Ammon's horn (tissue), 1 donor: ENCODE measurements at regions not wholly inside any gene's neighbourhood (a gene's known extent, or its start where the extent isn't known, plus 50 kb on each side); places are given as distances from the start of the nearest gene placed in this dataset.
A peak's percentile ranks its signal among the peaks of the same experiment; 100 is the strongest.

Experiments
- DNase-seq: peaks from one replicate; pipeline ENCODE4 v3.0.0-alpha.2; 2016; ENCODE audit warnings: low spot score

DNA sequence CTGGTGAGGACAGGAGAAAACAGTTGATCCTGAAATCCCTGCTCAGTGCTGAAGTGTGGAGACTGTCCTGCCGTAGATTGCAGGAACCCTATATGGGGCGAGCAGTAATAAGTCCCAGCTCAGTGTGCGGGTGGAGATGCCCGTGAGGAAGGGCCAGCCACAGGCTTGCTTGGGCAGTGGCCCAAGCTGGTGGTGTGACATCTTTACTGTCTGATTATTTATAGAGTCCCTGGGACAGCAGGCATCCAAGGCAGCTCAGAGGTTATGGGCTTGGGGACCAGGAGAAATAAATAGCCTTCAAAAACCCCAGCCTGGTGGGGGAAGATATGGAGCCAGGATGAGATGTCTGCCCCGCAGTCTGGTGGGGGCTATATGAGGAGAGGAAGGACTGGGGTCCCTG, 170.7 kb upstream of the POU3F1 start:
- DNase-seq = no peak

DNA sequence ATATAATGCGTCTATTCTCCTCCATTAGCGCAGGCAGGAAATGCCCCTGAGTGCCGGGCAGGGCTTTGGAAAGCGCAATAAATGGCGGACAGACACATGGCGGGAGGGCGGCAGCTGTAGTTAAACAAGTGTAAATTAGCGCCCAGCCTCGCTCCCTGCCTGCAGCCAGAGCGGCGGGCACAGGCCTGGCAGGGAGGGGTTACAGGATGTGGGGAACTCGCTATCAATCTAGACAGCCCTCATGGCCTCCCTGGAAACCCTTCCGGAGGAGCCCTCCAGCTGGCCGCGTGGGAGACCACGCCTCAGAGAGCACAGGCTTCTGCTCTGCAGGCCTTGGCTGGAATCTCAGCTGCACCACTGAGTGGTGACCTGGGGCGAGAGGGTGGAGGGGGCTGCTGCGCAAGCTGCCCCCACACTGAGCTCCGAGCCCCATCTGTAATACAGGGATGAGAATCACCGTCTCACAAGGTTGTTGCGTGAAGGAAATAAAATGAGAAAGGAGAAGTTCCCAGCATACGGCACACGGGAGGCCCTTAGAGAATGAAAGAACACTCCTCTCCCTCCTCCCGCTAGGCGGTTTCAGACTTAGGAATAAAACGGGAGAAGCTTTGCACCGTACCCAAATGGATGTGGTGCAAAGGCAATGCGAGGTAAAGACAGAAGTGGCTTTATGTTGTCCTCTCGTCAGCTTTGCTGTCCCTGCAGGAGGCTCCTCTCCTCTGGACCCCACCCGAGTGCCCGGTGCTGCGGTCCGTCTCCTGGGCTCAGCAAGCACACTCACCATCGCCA, 167.2 kb upstream of the POU3F1 start:
- no peak for DNase-seq

DNA sequence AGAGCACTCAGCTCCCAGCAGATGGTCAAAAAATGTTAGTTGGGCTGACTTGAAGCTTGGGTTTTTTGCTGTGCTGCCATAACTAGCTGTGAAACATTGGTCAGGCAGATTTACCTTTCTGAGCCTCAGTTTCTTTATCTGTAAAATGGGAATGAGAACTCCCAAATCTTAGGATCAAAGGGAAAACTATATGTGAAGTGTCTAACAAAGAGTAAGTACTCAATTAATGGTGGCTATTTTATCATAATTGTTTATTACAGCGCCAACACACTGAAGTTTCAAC, 164.2 kb upstream of the POU3F1 start:
- no peak for DNase-seq

DNA sequence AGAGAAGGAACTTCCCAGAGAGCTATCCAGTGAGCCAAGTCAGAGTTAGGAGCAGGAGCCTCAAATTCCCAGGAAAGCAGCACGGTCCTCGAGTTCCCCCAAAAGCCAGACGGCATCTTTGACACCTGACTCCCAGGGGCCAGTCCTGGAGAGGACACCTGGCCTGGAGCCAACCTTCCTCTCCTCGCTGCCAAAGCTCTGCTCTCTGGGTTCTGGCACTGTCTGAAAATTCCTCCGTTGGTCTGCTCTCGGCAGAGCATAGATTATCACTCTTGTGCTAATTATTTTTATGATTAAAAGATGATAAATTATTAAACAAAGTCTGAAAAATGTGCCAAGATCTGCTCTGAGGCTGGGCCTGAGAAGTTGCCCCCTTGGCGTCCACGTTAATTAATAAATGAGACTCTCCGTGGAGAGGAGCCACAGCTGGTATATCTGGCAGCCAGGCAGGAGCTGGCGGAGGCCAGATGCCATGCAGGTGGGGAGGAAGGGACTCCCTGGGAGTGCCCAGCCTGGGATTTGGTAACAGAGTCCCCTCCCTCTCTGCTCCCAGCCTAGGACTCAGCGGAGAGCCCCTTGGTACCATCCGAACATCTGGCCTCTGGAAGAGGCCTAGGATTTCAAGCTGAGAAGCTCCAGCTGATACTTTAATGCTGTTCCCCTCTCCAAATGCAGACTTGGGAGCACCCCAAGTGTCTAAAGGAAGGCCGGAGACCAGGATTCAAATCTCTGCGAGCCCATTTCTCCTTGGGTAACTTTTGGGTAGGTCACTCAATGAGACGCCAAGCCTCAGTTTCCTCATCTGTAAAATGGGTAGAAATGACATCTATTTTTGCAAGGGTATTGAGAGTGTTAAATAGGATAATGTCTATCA, 163.7 kb upstream of the POU3F1 start:
- no peak for DNase-seq

DNA sequence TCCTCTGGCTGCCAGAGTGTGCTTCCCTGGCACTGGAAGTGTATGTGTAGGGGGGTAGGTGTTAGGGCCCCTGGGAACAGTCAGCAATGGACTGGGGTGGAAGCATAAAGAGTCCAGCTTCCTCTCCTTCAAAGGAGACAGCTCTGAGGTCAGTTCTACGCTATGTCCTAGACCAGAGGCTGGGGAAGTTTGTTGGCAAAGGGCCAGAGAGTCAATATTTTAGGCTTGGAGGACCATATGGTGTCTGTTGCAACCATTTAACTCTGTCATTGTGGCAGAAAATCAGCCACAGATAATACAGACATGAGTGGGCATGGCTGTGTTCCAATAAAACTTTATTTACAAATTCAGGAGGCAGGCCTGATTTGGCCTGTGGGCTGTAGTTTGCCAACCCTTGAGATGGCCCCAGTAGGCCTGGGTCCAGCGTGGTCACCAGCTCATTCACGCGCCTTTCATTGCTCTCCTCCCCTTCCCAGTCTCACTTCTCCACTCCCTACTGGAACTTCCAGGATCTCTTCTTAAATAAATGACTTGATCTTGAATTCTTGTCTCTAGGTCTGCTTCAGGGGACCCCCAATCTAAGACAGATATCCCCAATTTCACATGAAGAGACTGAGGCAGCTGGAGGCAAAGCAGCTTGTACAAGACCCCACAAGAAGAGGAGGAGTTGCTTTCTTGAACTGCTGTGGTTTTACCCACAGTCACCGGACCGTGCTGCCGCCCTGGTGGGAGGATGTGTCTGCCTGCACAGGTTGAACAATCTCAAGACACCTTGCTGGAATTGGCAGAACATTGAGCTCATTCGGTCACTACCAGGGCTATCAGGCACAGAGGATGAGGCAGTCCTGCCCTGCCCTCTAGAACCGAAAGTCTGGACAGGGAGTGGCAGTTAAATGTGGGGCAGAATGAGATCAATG, 162.4 kb upstream of the POU3F1 start:
- DNase-seq = no peak

DNA sequence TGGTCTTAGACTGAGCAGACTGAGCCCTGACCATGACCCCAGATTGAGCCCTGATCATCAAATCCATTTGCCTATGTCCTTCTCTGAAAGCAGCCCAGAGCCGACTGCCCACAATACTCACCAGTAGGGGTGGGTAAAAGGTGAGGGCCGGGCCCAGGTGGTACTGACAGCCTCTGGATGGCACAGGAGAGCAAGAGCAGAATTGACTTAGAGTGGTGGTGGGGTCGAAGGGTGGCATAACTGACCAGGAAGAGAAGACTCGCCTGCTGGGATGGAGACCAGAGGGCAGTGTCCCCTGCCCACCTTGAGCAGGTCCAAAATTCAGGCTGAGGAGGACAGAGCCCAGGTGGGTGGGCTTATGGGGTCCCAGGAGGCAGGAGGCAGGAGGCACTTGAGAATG, 161.3 kb upstream of the POU3F1 start:
- no peak for DNase-seq

DNA sequence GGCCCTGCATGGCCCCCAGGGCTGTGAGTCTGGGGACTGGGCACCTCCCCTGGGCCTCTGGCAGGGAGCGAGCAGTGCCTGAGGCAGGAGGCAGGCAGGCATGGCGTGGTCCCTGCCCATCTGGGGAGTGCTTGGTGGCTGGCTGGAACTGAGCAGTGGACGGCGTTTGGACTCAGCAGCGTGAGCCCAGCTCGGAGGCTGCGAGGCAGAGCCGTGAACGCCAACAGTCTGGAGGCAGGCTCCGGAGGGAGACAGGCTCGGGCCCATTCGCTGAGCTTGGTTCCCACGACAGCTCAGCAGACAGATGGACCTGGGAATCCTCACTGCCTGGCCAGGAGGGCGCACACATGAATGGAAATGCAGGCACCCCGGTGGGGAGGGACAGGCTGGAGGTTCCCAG, 160.7 kb upstream of the POU3F1 start:
- peak; percentile 12 for DNase-seq

DNA sequence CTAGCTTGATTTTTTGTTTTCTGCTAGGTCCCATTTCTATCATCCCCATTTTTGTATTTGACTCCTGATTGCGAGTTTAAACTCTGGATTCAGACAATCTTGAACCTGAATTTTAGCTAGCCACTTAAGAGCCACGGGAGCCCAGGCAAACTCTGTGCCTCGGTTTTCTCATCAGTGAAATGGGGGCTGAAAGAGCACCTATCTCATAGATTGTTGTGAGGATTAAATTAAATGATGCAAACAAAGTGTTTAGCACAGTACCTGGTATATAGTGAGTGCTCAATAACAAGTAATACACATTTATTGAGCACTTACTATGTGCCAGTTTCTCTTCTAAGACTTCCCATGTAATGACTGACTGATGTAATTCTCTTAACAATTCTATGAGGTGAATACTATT, 158.1 kb upstream of the POU3F1 start:
- no peak for DNase-seq

DNA sequence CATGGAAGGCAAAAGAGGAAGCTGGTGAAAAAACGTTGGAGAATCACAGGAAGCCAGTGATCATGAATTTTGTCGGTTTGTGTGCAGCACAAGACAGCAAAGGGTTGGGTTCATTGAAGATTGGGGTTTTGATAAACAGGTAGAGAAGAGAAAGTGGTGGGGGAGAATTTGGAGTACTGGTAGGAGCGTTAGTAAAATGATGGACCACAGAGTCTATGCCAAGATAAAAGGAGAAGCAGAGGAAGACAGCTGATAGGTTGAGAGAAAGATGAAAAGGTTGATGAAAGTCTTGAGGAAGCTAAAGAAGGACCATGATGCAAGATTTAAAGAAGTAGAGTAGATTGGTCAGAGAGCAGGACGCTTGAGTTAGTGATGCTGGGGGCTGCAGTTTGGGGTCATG, 156.8 kb upstream of the POU3F1 start:
- no peak for DNase-seq

DNA sequence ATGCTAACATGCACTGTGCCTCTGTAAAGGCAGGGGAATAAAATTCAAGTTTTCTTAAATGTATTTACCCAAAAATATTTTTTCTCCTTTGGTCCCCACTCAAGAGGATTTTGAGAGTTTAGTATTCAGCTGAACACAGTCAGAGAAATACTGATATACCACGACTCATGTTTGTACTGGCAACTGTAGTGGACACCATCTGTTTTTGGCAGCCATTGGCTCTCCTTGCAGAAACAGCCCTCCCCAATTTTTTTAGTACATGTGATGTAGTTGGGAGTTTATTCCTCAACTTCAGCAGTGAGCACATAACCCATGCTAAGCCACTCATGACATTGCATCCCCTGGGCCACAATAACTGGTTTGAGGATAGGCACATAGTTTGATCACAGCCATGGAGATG, 154.8 kb upstream of the POU3F1 start:
- DNase-seq = no peak

DNA sequence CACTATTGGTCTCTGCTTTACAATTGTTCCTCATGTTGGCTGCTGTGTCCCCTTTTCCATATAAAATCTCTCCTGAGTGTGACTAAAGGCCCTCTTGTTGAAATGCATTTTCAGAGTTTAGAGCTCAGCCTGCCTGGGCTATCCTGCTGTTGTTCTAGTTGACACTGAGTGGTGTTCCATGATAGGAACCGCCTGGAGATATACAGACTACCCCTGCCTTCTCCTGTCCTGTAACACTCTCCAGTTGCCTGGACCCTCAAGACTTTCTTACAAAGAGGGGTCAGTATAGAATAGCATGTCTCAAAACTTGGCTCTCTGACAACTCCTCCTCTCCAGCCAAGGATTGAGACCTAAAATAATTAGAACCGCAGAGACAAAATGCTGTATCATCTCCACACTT, 152.0 kb upstream of the POU3F1 start:
- DNase-seq = no peak

DNA sequence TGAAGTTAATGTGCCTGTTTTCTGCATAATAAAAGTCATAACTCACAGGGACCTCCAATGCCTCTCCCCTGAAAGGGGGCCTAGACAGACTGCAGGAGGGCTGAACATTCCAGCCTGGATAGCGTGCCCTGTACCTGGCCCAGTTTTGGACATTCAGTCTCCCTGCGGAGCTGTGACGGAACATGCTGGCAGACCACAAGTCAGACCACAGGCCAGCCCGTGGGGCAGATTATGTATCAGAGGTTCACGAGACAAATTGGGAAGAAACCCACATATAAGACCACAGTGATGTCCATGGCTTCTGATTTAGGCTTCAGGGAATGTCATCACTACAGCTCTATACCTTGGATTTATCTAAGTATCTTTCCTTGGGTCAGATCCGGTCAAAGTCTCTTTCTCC, 151.5 kb upstream of the POU3F1 start:
- no peak for DNase-seq

DNA sequence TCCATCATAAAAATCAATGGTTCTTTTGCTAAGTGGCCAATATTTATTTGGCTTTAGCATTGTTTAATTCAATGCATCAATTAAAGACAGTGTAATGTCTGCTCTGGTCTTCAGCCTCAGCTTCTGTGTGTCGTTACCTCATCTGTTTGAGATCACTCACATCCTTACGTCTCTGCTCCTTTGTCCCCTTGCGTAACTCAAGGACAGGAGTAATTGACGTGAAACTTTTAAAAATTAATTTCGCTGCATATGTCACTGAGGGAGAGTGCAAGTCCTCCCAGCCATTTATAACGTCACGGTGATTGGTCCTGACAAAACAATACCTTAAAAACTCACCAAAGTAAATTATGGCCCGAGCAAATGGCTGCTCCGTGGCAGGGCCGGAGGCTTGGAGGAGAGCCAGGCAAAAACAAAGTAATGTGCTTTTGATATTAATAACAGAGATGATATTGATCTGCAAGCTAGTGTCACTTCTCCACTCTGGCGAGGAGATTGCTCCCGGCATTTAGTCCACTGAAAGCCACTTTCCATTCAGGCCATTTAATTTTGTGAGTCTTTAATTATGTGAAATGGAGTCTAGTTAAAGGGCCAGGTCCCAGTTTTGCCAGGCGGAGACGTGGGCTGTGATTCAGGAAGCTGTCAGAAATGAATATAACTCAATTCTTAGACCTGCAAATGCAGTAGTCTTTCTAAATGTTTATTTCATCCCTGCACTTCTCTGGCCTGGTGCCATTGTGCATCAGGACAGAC, 150.9 kb upstream of the POU3F1 start:
- no peak for DNase-seq

DNA sequence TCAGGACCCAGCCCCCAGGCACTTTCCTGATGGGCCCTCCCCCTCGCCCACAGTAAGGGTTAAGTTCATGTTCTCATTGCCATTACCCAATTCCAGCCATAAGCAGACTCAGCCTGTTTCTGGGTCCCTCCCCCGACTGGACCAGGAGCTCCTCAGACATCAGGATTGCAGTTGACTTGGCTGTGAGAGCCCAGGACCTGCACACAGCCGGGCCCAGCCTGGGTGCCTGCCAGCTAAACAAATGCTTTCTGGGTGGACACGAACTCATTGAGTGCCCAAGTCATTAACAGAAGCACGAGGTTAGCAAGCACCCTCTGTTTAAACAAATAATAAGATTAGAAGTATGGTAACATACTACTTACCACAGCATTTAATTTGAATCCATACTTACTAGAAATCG, 147.9 kb upstream of the POU3F1 start:
- no peak for DNase-seq

DNA sequence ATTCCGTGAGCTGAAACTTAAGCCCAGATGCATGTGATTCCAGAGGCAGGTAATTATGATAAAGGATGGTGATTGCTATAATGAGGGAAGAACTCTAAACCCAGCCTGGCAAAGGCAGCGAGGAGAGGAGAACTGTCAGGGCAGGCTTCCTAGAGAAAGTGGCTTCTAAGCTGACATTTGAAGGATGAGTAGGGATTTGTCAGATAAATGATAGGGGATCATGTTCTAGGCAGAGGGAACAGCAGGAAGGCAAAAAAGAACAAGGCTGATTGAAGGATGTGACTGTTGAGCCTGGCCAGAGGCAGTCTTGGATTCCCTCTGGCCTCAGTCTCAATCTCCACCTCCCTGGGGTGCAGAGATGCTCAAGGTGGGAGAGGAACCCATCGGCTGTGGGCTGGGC, 146.4 kb upstream of the POU3F1 start:
- no peak for DNase-seq

DNA sequence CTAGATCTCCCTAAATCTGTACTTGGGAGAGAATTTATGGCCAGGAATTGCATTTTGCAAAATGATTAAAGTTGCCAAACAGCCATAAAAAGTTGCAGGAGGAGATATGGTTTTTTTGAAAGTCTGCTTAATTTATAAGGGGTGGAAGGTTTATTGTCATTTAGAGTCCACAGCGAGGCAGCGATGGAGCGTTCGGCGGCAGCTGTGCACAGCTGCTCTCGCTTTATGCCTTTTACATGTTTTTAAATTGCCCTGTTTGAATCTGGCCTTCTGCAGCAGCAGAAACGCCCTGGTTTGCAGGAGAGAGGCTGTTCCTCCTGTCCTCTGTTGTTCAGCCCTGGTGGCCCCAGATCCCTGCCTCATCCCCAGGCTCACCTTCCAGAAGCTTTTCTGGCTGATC, 144.9 kb upstream of the POU3F1 start:
- no peak for DNase-seq

DNA sequence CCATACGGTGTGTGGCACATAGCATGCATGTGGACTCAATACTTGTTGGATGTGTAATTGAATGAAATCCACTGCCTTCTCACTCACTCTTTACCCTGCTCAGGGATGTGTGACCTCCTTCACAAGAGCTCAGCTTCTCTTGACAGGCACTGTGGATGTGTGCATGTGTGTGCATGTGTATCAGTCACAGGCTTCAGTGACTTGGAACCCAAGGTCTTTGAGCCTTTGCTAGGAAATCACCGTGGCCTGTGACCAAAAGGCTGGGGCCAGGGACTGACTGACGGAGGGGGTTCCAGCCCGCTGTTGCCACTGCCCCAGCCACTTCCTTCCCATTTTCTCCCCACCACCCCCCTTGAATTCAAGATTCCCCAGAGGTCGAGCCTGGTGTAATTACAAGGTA, 144.4 kb upstream of the POU3F1 start:
- no peak for DNase-seq

DNA sequence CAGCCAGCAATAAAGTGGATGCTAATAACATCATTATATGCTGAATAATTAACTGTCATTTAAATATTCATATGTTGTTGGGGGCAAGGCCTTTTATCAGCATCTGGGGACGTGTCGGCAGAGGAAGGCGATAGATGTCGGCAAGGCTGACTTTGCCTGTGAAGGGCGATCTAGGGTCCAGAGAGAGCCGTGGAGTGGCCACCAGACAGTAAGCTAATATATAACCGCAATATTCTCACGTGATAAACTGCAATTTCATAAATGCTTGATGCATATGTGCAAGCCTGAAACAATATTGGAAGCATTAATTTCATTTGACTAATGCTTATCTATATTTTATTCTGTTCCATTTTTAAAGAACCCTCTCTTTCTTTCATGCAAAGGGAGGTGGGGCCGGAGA, 141.0 kb upstream of the POU3F1 start:
- DNase-seq = no peak

DNA sequence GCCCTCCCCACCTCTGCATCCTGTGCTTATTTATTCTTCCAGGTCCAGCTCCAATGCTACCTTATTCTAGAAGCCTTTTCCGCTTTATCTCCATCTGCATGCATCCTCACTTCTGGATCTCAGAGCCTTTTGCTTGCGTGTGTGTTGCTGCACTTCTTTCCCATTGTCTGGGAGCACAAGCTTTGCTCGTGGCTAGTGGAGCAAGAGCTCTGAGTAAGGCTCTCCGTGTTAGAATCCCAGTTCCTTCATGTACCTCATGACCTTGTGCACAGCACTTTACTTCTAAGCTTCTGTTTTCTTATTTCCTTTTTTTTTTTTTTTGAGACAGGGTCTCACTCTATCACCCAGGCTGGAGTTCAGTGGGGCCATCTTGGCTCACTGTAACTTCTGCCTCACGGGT, 140.0 kb upstream of the POU3F1 start:
- no peak for DNase-seq

DNA sequence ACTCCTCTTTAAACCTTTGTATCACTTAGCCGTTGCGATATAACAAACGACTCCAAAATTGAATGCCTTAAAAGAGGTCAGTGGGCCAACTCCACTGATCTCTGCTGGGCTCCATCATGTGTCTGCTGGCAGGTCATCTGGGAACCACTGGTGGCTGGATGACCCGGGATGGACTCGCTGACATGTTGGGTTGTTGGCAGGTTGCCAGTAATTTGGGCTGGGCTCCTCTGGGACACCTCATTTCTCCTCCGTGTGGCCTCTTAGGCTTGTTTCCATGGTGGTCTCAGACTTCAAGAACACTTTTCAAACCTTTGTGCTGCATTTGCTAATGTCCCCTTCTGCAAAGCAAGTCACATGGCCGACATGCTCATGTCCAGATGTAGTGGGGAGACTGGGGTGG, 139.3 kb upstream of the POU3F1 start:
- no peak for DNase-seq

DNA sequence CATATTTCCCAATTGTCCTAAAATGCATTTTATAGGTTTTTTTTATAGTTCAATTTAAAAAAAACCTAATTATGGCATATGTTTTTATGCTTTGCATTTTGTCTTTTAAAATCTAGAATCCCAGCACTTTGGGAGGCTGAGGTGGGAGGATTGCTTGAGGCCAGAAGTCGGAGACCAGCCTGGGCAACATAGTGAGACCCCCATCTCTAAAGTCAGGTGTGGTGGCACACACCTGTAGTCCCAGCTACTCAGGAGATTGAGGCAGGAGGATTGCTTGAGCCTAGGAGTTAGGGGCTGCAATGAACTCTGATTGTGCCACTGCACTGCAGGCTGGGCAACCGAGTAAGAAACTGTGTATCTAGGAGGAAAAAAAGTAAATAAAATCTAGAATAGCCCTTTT, 137.2 kb upstream of the POU3F1 start:
- no peak for DNase-seq

DNA sequence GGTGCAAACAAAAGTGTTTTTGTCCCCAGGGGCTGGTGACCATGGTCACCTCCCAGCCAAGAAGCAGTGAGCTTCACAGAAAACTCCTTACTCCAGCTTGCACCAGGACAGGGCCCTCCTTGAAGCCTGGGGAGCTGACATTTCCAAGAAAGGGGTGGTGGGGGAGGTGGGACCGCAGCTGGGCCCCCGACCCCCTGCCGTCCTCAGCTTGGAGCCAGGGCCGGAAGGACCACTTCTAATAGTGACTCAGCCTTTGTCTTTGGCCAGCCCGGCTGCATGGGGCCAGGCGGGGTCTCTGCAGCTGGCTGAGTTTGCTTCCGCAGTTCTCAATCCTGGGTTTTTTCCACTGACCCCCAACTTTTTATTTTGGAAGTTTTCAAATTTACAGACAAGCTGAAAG, 136.5 kb upstream of the POU3F1 start:
- no peak for DNase-seq
